GM23338 (cell line): ENCODE measurements at regions not wholly inside any gene's neighbourhood (a gene's known extent, or its start where the extent isn't known, plus 50 kb on each side); places are given as distances from the start of the nearest gene placed in this dataset.

Source experiments
- ATAC-seq: fragments of 200-7000 bp; cut with Tn5 transposase; 3 replicates; pipeline ENCODE4 v1.9.1; 2020
- DNase-seq: peaks from one replicate; pipeline ENCODE4 v3.0.0-alpha.2; 2015; ENCODE audit warnings: low spot score
- H2AFZ ChIP-seq: fragments of 200-600 bp; sonication (generic); 2 replicates; pipeline ENCODE4 v1.8.0; 2016; ENCODE audit warnings: antibody characterized with exemption, mild to moderate bottlenecking, moderate library complexity
- H3F3A ChIP-seq: fragments of 200-600 bp; sonication (generic); replicated peaks from 2 replicates; pipeline ENCODE4 v1.8.0; 2017; ENCODE audit warnings: antibody characterized with exemption, mixed run types, low read depth
- H3K27ac ChIP-seq: fragments of 200-600 bp; sonication (generic); 2 replicates; pipeline ENCODE4 v1.6.1; 2016; ENCODE audit warnings: low read depth
- H3K27me3 ChIP-seq: fragments of 200-600 bp; sonication (generic); 2 replicates; pipeline ENCODE4 v1.8.0; 2016; ENCODE audit warnings: mild to moderate bottlenecking, mixed run types, moderate library complexity; ENCODE audit not compliant: insufficient read depth
- H3K36me3 ChIP-seq: fragments of 200-600 bp; sonication (generic); 2 replicates; pipeline ENCODE4 v1.8.0; 2016; ENCODE audit warnings: mild to moderate bottlenecking; ENCODE audit not compliant: insufficient read depth
- H3K4me1 ChIP-seq: fragments of 200-600 bp; sonication (generic); 2 replicates; pipeline ENCODE4 v1.8.0; 2016; ENCODE audit warnings: mild to moderate bottlenecking, moderate library complexity; ENCODE audit not compliant: insufficient read depth
- H3K4me2 ChIP-seq: fragments of 200-600 bp; sonication (generic); 2 replicates; pipeline ENCODE4 v1.7.1; 2017; ENCODE audit warnings: mixed run types
- H3K4me3 ChIP-seq: fragments of 200-600 bp; sonication (generic); 2 replicates; pipeline ENCODE4 v1.6.1; 2016; ENCODE audit warnings: mixed run types
- H3K79me2 ChIP-seq: fragments of 200-600 bp; sonication (generic); replicated peaks from 2 replicates; pipeline ENCODE4 v1.8.0; 2017; ENCODE audit warnings: mild to moderate bottlenecking; ENCODE audit not compliant: insufficient read depth
- H3K9me2 ChIP-seq: fragments of 200-600 bp; sonication (generic); 2 replicates; pipeline ENCODE4 v1.8.0; 2017; ENCODE audit not compliant: insufficient read depth
- H4K20me1 ChIP-seq: fragments of 200-600 bp; sonication (generic); replicated peaks from 2 replicates; pipeline ENCODE4 v1.8.0; 2017; ENCODE audit warnings: mild to moderate bottlenecking; ENCODE audit not compliant: insufficient read depth
- H3K27ac Mint-ChIP-seq: 2 replicates; pipeline ENCODE4 v1.8.0; 2020; ENCODE audit warnings: inconsistent platforms, mild to moderate bottlenecking, moderate library complexity, mixed read lengths
- H3K27me3 Mint-ChIP-seq: 3 replicates; pipeline ENCODE4 v1.8.0; 2022; ENCODE audit warnings: low read depth, mild to moderate bottlenecking, moderate library complexity, mixed read lengths, inconsistent platforms; ENCODE audit not compliant: insufficient read depth, poor library complexity
- H3K36me3 Mint-ChIP-seq: 3 replicates; pipeline ENCODE4 v1.8.0; 2021; ENCODE audit warnings: low read depth, mild to moderate bottlenecking, inconsistent platforms, moderate library complexity, mixed read lengths
- H3K4me1 Mint-ChIP-seq: 3 replicates; pipeline ENCODE4 v1.8.0; 2020; ENCODE audit warnings: mild to moderate bottlenecking, inconsistent platforms, mixed read lengths
- H3K4me3 Mint-ChIP-seq: 3 replicates; pipeline ENCODE4 v1.8.0; 2021; ENCODE audit warnings: moderate library complexity, mild to moderate bottlenecking, inconsistent platforms, mixed read lengths
- H3K9me3 Mint-ChIP-seq: 3 replicates; pipeline ENCODE4 v1.8.0; 2020; ENCODE audit warnings: moderate library complexity, mild to moderate bottlenecking, inconsistent platforms, mixed read lengths
- EZH2 ChIP-seq: fragments of 200-600 bp; sonication (generic); IDR thresholded peaks from one replicate; pipeline ENCODE4 v1.8.0; 2017; ENCODE audit warnings: antibody characterized with exemption, mild to moderate bottlenecking, low read depth; ENCODE audit not compliant: unreplicated experiment
- NANOG ChIP-seq: IDR thresholded peaks from 2 replicates; pipeline ENCODE4 v1.6.1; 2016; ENCODE audit warnings: antibody characterized with exemption, borderline replicate concordance
- POLR2AphosphoS5 ChIP-seq: IDR thresholded peaks from 2 replicates; pipeline ENCODE4 v1.6.1; 2016; ENCODE audit warnings: antibody characterized with exemption, low read depth
- STAT1 ChIP-seq: IDR thresholded peaks from one replicate; pipeline ENCODE4 v1.6.1; 2016; ENCODE audit warnings: antibody characterized with exemption; ENCODE audit not compliant: unreplicated experiment
- ZNF114 ChIP-seq: fragments of 250-450 bp; sonication (Bioruptor Pico); IDR thresholded peaks from 2 replicates; pipeline ENCODE4 v1.5.0; 2020; ENCODE audit warnings: mild to moderate bottlenecking, moderate library complexity
- ZNF331 ChIP-seq: fragments of 250-450 bp; sonication (Bioruptor Pico); IDR thresholded peaks from 2 replicates; pipeline ENCODE4 v1.5.0; 2020; ENCODE audit warnings: low read depth, mild to moderate bottlenecking, moderate library complexity
- TF ChIP-seq, protein P1 (sequence below), 2 experiments: fragments of 200-600 bp in 1 of 2; sonication (generic) in 1 of 2; conservative IDR thresholded peaks; 2 replicates each; pipeline versions ENCODE4 v1.5.1 to v1.6.1; 2016 to 2017; ENCODE audit warnings: antibody characterized with exemption in 2 of 2, low read depth in 2 of 2, mild to moderate bottlenecking in 2 of 2, moderate library complexity in 1 of 2
- TF ChIP-seq, protein P2 (sequence below): fragments of 250-450 bp; sonication (Bioruptor Pico); IDR thresholded peaks from 2 replicates; pipeline ENCODE4 v1.5.0; 2020; ENCODE audit warnings: mild to moderate bottlenecking, moderate library complexity
- TF ChIP-seq, protein P3 (sequence below): IDR thresholded peaks from one replicate; pipeline ENCODE4 v1.6.1; 2018; ENCODE audit warnings: antibody characterized with exemption; ENCODE audit not compliant: unreplicated experiment
- TF ChIP-seq, protein P4 (sequence below): IDR thresholded peaks from 2 replicates; pipeline ENCODE4 v1.6.1; 2016; ENCODE audit warnings: antibody characterized with exemption

DNA sequence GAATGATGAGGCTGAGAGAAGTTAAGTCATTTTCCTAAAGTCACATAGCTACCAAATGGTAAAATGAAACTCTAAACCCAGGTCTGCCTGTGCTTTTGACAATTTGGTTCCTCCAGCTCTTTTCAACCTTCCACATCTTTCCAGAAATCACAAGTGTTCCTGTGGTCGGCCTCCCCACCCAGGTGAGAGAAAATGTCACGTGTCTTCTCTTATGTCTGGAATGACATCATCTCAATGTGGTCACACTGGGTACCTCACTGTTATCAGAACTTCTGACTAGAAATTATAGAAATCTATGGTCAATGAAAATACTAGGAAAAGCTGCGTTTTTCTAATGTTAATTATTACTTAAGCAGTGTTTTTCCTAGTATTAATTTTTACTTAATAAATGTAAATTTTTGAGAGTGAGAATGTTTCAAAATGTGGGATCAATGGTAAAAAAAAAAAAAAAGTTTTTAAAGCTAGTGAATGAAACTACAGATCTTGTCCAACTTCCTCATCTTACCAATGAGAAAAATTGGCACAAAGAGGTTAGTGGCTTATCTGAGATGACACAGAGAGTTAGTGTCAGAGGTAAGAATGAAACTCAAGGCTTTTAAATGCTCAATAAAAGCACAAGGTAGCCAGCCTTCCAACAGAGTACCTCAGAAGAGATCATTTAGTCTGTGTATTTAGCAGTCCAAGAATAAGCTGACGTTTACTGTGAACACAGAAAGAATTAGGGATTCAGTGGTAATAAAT is 228.7 kb upstream of the NR4A3 start (continued):
- TF ChIP-seq, protein P1, sequence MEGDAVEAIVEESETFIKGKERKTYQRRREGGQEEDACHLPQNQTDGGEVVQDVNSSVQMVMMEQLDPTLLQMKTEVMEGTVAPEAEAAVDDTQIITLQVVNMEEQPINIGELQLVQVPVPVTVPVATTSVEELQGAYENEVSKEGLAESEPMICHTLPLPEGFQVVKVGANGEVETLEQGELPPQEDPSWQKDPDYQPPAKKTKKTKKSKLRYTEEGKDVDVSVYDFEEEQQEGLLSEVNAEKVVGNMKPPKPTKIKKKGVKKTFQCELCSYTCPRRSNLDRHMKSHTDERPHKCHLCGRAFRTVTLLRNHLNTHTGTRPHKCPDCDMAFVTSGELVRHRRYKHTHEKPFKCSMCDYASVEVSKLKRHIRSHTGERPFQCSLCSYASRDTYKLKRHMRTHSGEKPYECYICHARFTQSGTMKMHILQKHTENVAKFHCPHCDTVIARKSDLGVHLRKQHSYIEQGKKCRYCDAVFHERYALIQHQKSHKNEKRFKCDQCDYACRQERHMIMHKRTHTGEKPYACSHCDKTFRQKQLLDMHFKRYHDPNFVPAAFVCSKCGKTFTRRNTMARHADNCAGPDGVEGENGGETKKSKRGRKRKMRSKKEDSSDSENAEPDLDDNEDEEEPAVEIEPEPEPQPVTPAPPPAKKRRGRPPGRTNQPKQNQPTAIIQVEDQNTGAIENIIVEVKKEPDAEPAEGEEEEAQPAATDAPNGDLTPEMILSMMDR (conservative IDR thresholded peaks at IDR 0.05; ENCODE audit: low read depth in 2 of 2) = no peak
- TF ChIP-seq, protein P2, sequence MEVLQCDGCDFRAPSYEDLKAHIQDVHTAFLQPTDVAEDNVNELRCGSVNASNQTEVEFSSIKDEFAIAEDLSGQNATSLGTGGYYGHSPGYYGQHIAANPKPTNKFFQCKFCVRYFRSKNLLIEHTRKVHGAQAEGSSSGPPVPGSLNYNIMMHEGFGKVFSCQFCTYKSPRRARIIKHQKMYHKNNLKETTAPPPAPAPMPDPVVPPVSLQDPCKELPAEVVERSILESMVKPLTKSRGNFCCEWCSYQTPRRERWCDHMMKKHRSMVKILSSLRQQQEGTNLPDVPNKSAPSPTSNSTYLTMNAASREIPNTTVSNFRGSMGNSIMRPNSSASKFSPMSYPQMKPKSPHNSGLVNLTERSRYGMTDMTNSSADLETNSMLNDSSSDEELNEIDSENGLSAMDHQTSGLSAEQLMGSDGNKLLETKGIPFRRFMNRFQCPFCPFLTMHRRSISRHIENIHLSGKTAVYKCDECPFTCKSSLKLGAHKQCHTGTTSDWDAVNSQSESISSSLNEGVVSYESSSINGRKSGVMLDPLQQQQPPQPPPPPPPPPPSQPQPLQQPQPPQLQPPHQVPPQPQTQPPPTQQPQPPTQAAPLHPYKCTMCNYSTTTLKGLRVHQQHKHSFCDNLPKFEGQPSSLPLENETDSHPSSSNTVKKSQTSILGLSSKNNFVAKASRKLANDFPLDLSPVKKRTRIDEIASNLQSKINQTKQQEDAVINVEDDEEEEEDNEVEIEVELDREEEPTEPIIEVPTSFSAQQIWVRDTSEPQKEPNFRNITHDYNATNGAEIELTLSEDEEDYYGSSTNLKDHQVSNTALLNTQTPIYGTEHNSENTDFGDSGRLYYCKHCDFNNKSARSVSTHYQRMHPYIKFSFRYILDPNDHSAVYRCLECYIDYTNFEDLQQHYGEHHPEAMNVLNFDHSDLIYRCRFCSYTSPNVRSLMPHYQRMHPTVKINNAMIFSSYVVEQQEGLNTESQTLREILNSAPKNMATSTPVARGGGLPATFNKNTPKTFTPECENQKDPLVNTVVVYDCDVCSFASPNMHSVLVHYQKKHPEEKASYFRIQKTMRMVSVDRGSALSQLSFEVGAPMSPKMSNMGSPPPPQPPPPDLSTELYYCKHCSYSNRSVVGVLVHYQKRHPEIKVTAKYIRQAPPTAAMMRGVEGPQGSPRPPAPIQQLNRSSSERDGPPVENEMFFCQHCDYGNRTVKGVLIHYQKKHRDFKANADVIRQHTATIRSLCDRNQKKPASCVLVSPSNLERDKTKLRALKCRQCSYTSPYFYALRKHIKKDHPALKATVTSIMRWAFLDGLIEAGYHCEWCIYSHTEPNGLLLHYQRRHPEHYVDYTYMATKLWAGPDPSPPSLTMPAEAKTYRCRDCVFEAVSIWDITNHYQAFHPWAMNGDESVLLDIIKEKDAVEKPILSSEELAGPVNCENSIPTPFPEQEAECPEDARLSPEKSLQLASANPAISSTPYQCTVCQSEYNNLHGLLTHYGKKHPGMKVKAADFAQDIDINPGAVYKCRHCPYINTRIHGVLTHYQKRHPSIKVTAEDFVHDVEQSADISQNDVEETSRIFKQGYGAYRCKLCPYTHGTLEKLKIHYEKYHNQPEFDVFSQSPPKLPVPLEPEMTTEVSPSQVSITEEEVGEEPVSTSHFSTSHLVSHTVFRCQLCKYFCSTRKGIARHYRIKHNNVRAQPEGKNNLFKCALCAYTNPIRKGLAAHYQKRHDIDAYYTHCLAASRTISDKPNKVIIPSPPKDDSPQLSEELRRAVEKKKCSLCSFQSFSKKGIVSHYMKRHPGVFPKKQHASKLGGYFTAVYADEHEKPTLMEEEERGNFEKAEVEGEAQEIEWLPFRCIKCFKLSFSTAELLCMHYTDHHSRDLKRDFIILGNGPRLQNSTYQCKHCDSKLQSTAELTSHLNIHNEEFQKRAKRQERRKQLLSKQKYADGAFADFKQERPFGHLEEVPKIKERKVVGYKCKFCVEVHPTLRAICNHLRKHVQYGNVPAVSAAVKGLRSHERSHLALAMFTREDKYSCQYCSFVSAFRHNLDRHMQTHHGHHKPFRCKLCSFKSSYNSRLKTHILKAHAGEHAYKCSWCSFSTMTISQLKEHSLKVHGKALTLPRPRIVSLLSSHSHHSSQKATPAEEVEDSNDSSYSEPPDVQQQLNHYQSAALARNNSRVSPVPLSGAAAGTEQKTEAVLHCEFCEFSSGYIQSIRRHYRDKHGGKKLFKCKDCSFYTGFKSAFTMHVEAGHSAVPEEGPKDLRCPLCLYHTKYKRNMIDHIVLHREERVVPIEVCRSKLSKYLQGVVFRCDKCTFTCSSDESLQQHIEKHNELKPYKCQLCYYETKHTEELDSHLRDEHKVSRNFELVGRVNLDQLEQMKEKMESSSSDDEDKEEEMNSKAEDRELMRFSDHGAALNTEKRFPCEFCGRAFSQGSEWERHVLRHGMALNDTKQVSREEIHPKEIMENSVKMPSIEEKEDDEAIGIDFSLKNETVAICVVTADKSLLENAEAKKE (CRISPR knock-in tag) = no peak
- TF ChIP-seq ZNF114 (CRISPR knock-in tag) (no peak), STAT1 (no peak)

- H3K27me3 Mint-ChIP-seq = peaks cover 4% of the 10 kb centered on the region
- H3K27me3 ChIP-seq = no peaks in the 10 kb centered on the region
- H2AFZ ChIP-seq = no peak overlapping the region
- H3F3A ChIP-seq = no peaks in the 10 kb centered on the region
- H3K27ac Mint-ChIP-seq = no peak overlapping the region
- H3K4me1 Mint-ChIP-seq = no peaks in the 10 kb centered on the region
- H3K4me3 ChIP-seq = no peak overlapping the region
- DNase-seq = no peak
- H3K9me2 ChIP-seq = no peaks in the 10 kb centered on the region
- no peaks in the 10 kb centered on the region for H4K20me1 ChIP-seq
- no peaks in the 10 kb centered on the region for H3K9me3 Mint-ChIP-seq
- H3K36me3 ChIP-seq = no peaks in the 10 kb centered on the region
- H3K4me3 Mint-ChIP-seq = no peak overlapping the region
- TF ChIP-seq, protein P3, sequence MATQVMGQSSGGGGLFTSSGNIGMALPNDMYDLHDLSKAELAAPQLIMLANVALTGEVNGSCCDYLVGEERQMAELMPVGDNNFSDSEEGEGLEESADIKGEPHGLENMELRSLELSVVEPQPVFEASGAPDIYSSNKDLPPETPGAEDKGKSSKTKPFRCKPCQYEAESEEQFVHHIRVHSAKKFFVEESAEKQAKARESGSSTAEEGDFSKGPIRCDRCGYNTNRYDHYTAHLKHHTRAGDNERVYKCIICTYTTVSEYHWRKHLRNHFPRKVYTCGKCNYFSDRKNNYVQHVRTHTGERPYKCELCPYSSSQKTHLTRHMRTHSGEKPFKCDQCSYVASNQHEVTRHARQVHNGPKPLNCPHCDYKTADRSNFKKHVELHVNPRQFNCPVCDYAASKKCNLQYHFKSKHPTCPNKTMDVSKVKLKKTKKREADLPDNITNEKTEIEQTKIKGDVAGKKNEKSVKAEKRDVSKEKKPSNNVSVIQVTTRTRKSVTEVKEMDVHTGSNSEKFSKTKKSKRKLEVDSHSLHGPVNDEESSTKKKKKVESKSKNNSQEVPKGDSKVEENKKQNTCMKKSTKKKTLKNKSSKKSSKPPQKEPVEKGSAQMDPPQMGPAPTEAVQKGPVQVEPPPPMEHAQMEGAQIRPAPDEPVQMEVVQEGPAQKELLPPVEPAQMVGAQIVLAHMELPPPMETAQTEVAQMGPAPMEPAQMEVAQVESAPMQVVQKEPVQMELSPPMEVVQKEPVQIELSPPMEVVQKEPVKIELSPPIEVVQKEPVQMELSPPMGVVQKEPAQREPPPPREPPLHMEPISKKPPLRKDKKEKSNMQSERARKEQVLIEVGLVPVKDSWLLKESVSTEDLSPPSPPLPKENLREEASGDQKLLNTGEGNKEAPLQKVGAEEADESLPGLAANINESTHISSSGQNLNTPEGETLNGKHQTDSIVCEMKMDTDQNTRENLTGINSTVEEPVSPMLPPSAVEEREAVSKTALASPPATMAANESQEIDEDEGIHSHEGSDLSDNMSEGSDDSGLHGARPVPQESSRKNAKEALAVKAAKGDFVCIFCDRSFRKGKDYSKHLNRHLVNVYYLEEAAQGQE = no peak
- TF ChIP-seq ZNF331 (CRISPR knock-in tag) (no peak), STAT1 (no peak), POLR2AphosphoS5 (no peak), EZH2 (no peak), ZNF114 (CRISPR knock-in tag) (no peak), NANOG (no peak)
- TF ChIP-seq, protein P4, sequence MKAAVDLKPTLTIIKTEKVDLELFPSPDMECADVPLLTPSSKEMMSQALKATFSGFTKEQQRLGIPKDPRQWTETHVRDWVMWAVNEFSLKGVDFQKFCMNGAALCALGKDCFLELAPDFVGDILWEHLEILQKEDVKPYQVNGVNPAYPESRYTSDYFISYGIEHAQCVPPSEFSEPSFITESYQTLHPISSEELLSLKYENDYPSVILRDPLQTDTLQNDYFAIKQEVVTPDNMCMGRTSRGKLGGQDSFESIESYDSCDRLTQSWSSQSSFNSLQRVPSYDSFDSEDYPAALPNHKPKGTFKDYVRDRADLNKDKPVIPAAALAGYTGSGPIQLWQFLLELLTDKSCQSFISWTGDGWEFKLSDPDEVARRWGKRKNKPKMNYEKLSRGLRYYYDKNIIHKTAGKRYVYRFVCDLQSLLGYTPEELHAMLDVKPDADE = no peak
- ATAC-seq = no peak
- H3K4me2 ChIP-seq = no peak overlapping the region
- no peaks in the 10 kb centered on the region for H3K36me3 Mint-ChIP-seq
- H3K27ac ChIP-seq = no peak overlapping the region
- H3K4me1 ChIP-seq = no peaks in the 10 kb centered on the region
- H3K79me2 ChIP-seq = no peaks in the 10 kb centered on the region
Observed at GRCh38 chr9:99593610-99594009, 228.1 kb upstream of the NR4A3 start.
